Endodermal cell (in vitro differentiated cells): ENCODE measurements at regions not wholly inside any gene's neighbourhood (a gene's known extent, or its start where the extent isn't known, plus 50 kb on each side); places are given as distances from the start of the nearest gene placed in this dataset.

Source experiments
- DNase-seq: peaks from one replicate; pipeline ENCODE4 v3.0.0-alpha.2; 2017
- H3K27ac ChIP-seq: 2 replicates; pipeline ENCODE4 v1.5.1; 2013; ENCODE audit warnings: mild to moderate bottlenecking, low read depth, low read length, moderate library complexity
- H3K27me3 ChIP-seq: 2 replicates; pipeline ENCODE4 v1.6.1; 2013; ENCODE audit warnings: mild to moderate bottlenecking, low read length, moderate library complexity; ENCODE audit not compliant: insufficient read depth, control insufficient read depth, poor library complexity, severe bottlenecking
- H3K36me3 ChIP-seq: 2 replicates; pipeline ENCODE4 v1.7.0; 2013; ENCODE audit warnings: mild to moderate bottlenecking, low read length, moderate library complexity; ENCODE audit not compliant: control insufficient read depth, insufficient read depth
- H3K4me1 ChIP-seq: one replicate; pipeline ENCODE4 v1.7.0; 2013; ENCODE audit warnings: low read length; ENCODE audit not compliant: control insufficient read depth, insufficient read depth
- H3K4me3 ChIP-seq: 2 replicates; pipeline ENCODE4 v1.5.1; 2013; ENCODE audit warnings: mild to moderate bottlenecking, low read length, moderate library complexity
- H3K9ac ChIP-seq: 2 replicates; pipeline ENCODE4 v1.6.1; 2013; ENCODE audit warnings: mild to moderate bottlenecking, low read length, moderate library complexity; ENCODE audit not compliant: poor library complexity, severe bottlenecking; ENCODE audit errors: extremely low read depth
- H3K9me3 ChIP-seq: 2 replicates; pipeline ENCODE4 v1.6.1; 2013; ENCODE audit warnings: mild to moderate bottlenecking, low read length, moderate library complexity; ENCODE audit not compliant: control insufficient read depth
- H3K27ac Mint-ChIP-seq: 2 replicates; pipeline ENCODE4 v1.8.0; 2020; ENCODE audit warnings: mixed read lengths
- H3K27me3 Mint-ChIP-seq: 2 replicates; pipeline ENCODE4 v1.8.0; 2021; ENCODE audit warnings: mild to moderate bottlenecking, mixed read lengths; ENCODE audit not compliant: insufficient read depth
- H3K36me3 Mint-ChIP-seq: 2 replicates; pipeline ENCODE4 v1.8.0; 2020; ENCODE audit warnings: low read depth, mixed read lengths
- H3K4me1 Mint-ChIP-seq: 2 replicates; pipeline ENCODE4 v1.8.0; 2020; ENCODE audit warnings: mixed read lengths
- H3K4me3 Mint-ChIP-seq: 2 replicates; pipeline ENCODE4 v1.8.0; 2020; ENCODE audit warnings: mild to moderate bottlenecking, moderate library complexity, mixed read lengths
- H3K9me3 Mint-ChIP-seq: 2 replicates; pipeline ENCODE4 v1.8.0; 2020; ENCODE audit warnings: mild to moderate bottlenecking, mixed read lengths
- CTCF ChIP-seq: fragments of 200-600 bp; sonication (generic); conservative IDR thresholded peaks from 2 replicates; pipeline ENCODE4 v1.5.0; 2021; ENCODE audit warnings: antibody characterized with exemption, mild to moderate bottlenecking
- WGBS, 2 experiments: methylation state at CpG; one replicate each; pipeline versions ENCODE4 v1.1.5 to v1.1.7; 2013; ENCODE audit warnings: missing lambda C conversion rate in 2 of 2, mixed read lengths in 1 of 2; ENCODE audit not compliant: insufficient coverage in 1 of 2, insufficient read length in 1 of 2; 5-methylcytosine and 5-hydroxymethylcytosine counted together

- no peak for TF ChIP-seq CTCF
- H3K9ac ChIP-seq: no peak overlapping the region
- Mint-ChIP-seq H3K27ac (no peak overlapping the region), H3K27me3 (peaks cover 2% of the 10 kb centered on the region), H3K9me3 (no peaks in the 10 kb centered on the region), H3K36me3 (no peaks in the 10 kb centered on the region), H3K4me3 (no peak overlapping the region), H3K4me1 (peaks cover 29% of the 10 kb centered on the region)
- H3K4me3 ChIP-seq: no peak overlapping the region
- no peaks in the 10 kb centered on the region for H3K27me3 ChIP-seq
- H3K36me3 ChIP-seq: no peaks in the 10 kb centered on the region
- H3K9me3 ChIP-seq: no peaks in the 10 kb centered on the region
- no peak for DNase-seq
- WGBS, 2 experiments: 66 to 83% methylated on average over 7 to 10 of the region's 10 CpGs
- H3K27ac ChIP-seq: no peak overlapping the region
- peaks cover 5% of the 10 kb centered on the region for H3K4me1 ChIP-seq
Measured at GRCh38 chr2:122031544-122032263, 276.3 kb downstream of the TSN start.

DNA sequence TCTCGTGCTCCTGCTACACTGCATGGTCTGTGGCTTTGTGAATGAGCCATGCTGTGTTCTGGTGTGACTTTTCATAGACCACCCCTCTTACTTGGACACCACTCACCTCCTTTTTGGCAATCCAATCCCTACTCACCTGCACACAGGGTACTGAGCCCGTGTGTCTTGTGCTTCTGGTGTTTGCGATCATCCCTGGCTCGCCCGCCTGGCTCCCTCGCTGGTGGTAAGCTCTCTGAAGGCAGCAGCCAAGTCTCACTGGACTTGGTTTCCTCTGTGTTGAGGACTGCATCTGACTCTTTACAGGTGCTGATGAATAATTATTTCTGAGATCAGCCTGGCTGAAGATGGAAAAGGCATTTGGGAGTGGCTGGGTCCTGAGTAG, 276.8 kb downstream of the TSN start:
- no peak overlapping the region for H3K4me3 Mint-ChIP-seq
- no peak overlapping the region for H3K27ac ChIP-seq
- H3K36me3 Mint-ChIP-seq: no peaks in the 10 kb centered on the region
- peaks cover 2% of the 10 kb centered on the region for H3K27me3 Mint-ChIP-seq
- H3K9me3 Mint-ChIP-seq: no peaks in the 10 kb centered on the region
- 90 to 94% methylated on average over 6 of the region's 6 CpGs for WGBS, 2 experiments
- no peak for DNase-seq
- H3K27me3 ChIP-seq: no peaks in the 10 kb centered on the region
- H3K4me1 Mint-ChIP-seq: peaks cover 29% of the 10 kb centered on the region
- TF ChIP-seq CTCF: no peak
- no peak overlapping the region for H3K27ac Mint-ChIP-seq
- peaks cover 5% of the 10 kb centered on the region for H3K4me1 ChIP-seq
- H3K9me3 ChIP-seq: no peaks in the 10 kb centered on the region
- no peak overlapping the region for H3K9ac ChIP-seq
- H3K36me3 ChIP-seq: no peaks in the 10 kb centered on the region
- H3K4me3 ChIP-seq: no peak overlapping the region

GRCh38 chr2:122033778-122034177, 278.3 kb downstream of the TSN start:
- no peak overlapping the region for H3K4me3 Mint-ChIP-seq
- peaks cover 2% of the 10 kb centered on the region for H3K27me3 Mint-ChIP-seq
- Histone ChIP-seq H3K9me3 (no peaks in the 10 kb centered on the region), H3K9ac (no peak overlapping the region), H3K27ac (no peak overlapping the region), H3K36me3 (no peaks in the 10 kb centered on the region), H3K4me3 (no peak overlapping the region), H3K27me3 (no peaks in the 10 kb centered on the region), H3K4me1 (peaks cover 5% of the 10 kb centered on the region)
- H3K9me3 Mint-ChIP-seq: peaks cover 8% of the 10 kb centered on the region
- no peak for TF ChIP-seq CTCF
- no peak for DNase-seq
- H3K36me3 Mint-ChIP-seq: no peaks in the 10 kb centered on the region
- peaks cover 37% of the 10 kb centered on the region for H3K4me1 Mint-ChIP-seq
- H3K27ac Mint-ChIP-seq: no peak overlapping the region
- WGBS, 2 experiments: 97 to 100% methylated on average over 1 to 3 of the region's 3 CpGs
